K562 (cell line): ENCODE measurements at regions not wholly inside any gene's neighbourhood (a gene's known extent, or its start where the extent isn't known, plus 50 kb on each side); places are given as distances from the start of the nearest gene placed in this dataset.

Experiments used
- EP300 ChIP-seq: IDR thresholded peaks from 2 replicates; pipeline ENCODE4 v1.6.1; 2012; ENCODE audit warnings: low read length, improper control_type of control experiment
- MXI1 ChIP-seq: IDR thresholded peaks from 2 replicates; pipeline ENCODE4 v1.6.1; 2011; ENCODE audit warnings: low read depth, mild to moderate bottlenecking, improper control_type of control experiment, low read length
- PCBP2 ChIP-seq: fragments of 200-400 bp; formaldehyde crosslinking; IDR thresholded peaks from 2 replicates; pipeline ENCODE4 v1.6.1; 2018; ENCODE audit warnings: low read length, low read depth, mild to moderate bottlenecking, moderate library complexity; ENCODE audit not compliant: poor library complexity, severe bottlenecking
- POLR2AphosphoS2 ChIP-seq: IDR thresholded peaks from 2 replicates; pipeline ENCODE4 v1.6.1; 2012; ENCODE audit warnings: low read length, improper control_type of control experiment
- TCF7L2 ChIP-seq: fragments of 150-350 bp; IDR thresholded peaks from 2 replicates; pipeline ENCODE4 v1.6.1; 2016; ENCODE audit warnings: low read depth, mild to moderate bottlenecking, low read length, moderate library complexity
- TRIM24 ChIP-seq, 2 experiments: fragments of 450-650 bp; IDR thresholded peaks; 2 replicates each; pipeline ENCODE4 v1.6.1; 2016

DNA sequence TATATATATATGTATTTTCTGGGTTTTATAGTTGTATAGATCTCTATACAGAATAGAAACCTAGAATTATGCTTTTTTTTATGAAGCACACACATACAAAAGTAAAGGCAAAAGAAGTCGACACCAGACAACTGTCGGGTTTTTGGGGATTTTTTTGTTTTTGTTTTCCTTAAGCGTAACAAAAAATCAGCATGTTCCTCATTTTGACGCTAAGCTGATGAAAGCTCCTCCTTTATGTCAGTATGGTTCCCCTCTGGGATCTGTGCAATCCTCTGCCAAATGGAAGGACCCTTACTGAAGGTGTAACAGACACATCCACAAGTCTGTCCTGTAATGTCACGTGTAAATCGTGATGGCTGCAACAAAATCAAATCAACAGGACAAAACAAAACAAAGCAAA lies 226.2 kb downstream of the RHOU start:
- TF ChIP-seq PCBP2 = no peak
- no peak for TF ChIP-seq TCF7L2
- no peak for TF ChIP-seq EP300
- no peak for TF ChIP-seq POLR2AphosphoS2
- TF ChIP-seq MXI1 = no peak
- TF ChIP-seq TRIM24 (IDR thresholded peaks at IDR 0.05) = no peak
